GM03348 (cell line): ENCODE measurements at regions not wholly inside any gene's neighbourhood (a gene's known extent, or its start where the extent isn't known, plus 50 kb on each side); places are given as distances from the start of the nearest gene placed in this dataset.
A peak's percentile ranks its signal among the peaks of the same experiment; 100 is the strongest.

Source experiments
- DNase-seq: peaks from one replicate; pipeline ENCODE4 v3.0.0; 2012; ENCODE audit warnings: low spot score

DNA sequence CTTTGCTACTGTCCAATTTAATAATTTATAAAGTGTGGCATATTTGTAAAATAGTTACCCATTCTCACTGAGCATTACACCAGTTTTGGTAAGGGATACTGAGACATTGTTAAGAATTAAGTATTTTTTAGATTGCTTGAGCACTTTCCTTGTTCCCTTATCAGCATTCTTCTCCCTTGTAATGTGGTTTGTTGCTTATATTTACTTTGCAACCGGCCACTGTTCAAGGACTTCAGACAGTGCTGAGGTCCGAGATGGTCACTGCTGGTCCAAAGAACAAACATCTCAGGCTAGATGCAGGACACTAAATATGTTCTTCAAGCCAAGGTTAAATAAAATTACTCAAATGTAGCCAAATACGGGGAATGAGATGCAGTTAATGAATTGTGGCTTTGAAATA is 161.4 kb downstream of the TM9SF2 start:
- no peak for DNase-seq

DNA sequence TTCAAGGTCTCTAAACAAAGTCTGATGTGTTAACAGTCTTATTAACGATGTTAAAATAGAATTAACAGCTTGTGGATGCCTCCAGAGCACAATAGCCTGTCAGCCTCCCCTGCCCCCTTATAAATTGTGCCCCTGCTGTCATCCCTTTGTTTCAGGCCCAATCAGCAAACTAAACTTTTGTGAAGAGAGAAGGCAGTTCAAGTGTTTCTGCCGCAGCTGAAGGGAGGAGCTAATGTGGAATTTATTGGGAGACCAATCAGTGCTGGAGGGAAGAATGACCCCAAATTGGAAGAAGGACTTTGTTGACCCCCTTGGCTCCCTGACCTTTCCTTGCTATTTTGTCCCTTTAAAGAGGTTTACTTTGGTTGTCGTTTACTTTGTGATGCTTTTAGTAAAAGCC is 160.5 kb downstream of the TM9SF2 start:
- DNase-seq, result no peak

DNA sequence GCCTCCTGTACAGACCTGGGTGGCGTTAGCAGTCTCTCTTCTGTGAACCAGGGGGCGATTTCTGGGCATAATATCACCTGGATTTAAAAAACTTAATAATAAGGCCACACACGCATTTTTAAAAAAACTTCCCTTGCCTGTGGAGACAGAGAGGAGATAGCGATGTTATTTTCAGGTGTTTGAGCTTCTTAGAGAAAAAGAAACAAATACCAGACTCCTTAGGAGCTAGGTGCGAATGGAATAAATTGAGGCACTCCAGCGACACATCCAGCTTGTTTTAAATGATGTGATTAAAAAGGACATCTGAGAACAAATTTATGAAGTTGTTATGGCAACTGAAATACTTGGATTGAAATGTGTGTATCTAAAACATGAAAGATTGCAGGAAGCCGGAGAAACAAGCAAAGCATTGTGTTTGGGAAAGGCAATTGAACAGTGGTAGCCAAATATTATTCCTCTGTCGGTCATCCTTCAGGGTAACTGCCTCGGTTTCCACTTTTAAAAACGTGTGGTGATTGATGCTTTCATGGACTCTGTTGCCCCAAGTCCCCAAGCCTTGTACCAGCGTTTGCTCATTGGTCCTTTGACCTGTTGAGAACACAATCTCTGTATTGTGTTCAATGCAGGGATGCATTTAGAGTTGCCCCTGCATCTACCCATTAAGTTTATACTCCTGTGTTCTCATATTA is 158.7 kb downstream of the TM9SF2 start:
- no peak for DNase-seq

DNA sequence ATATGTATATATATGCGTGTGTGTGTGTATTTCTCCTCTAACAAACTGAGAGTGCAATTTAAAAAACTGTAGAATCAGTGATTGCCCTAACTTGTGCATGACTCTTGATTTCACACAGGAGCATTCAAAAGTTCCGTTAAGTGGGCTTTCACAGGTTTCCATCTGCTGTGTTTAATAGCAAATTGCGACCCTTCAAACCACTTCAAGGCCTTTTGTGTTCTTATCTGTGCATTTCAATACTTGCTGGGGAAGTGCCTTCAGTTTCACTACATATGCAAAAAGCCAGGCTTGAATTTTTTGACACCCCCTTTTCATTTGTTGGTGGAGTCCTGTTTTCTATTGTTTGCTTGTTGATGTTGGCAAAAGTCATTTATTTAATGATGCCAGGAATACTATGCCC is 158.0 kb downstream of the TM9SF2 start:
- DNase-seq, result no peak

DNA sequence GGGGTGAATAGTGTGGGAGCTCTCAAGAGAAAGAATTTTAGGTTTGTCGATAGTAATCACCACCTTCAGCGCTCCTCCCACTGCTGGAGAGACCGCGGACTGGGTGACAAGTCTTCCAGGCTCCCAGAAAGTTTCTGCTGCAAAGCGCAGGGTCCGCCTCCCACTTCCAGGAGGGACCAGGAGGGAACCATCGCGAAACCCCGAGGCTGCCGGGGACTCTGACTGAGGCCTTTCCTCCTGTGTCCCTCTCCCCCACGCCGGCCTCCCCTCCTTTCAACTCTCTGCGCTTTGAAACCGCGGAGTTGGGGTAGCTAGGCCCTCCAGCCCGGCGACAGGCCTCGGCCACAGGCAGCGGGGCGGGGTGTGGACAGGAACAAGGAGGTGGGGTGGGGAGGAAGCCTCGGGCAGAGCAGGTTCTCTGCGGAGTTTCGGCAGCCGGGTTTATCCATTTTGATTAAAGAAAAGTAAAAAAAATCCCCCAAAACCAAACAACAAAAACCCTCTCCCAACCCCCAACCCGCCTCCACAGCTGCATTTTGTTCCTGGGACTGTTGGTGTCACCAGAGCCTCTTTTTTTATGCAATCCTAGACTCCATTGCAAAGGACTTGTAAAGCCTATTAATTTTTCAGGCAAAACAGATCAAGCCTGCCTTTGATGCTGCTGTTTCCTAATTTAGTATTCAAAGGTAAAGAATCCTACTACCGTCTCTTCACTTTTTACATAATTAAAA is 157.2 kb downstream of the TM9SF2 start:
- peak; percentile 62 for DNase-seq

DNA sequence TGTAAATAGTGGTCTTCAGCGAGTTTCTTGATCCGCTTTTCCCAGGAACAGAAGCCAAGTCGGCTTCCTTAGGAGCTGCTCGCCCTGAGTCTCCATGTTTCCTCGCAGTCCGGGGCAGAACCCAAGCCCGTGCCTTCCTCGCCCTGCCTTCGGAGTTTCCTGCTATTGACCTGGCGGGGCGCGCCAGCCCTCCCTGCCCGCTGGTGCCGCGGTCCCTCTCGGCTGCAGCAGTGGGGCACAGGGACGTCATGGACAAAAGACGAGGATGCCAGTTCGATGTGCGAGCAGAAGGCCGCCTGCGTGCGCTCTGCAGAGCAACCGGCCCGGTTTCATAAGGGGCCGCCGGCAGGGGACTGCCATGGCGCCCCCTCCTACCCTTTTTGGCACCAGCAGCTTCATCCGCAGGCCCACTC is 156.6 kb downstream of the TM9SF2 start:
- peak; percentile 52 for DNase-seq

DNA sequence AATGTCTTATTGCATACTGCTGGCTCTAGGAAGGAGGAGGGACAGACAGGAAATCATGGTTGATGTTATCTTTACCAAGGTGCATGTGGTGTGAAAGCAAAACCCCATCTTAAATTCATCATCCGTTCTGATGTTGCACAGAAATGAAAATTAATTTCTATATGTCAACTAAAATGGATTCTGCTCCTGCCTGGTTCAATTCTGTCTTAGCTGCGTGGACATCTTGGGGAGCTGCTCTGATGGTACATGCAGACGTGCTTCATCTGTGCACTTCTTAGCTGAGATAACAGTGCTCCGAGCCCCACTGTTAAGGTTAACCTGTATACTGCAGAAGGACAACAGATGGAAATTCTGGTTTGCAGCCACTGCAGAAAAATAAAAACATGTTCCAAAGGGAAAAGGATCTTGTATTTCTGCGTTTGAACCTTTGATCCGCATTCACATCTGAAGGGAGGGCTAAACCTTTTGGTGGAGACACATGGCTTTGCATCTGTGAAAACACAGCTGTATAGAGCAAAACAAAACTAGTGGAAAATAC is 155.6 kb downstream of the TM9SF2 start:
- no peak for DNase-seq

DNA sequence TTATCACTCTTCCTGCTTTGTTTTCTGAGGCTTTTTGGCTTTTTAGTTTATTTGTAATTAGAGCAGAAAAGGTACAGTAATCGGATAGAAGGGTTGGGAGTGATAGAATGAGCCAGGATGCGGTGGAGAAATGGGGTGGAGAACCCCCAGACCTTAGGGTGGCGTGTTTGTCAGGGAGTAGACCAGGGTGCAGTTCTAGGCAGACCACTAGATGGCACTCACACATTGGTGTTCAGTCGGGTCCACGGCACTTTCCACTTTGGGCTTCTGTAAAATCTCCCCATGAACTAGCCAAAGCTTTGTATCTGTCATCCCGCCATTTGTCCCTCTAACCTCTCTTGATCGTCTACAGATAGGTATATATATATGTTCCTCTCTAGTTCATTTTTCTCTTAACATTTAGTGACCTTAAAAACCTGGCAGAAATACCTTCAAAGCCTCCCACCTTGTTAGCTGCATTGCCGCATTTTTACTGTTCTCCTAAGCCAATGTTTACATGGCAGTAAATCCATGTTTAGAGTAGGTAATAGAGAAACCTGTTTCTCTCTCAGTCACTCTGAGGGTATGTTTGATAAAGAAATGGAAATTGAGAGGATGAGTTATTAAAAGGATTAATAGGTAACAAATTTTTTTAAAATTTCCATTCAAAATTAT is 154.9 kb downstream of the TM9SF2 start:
- DNase-seq, result peak; percentile 86

DNA sequence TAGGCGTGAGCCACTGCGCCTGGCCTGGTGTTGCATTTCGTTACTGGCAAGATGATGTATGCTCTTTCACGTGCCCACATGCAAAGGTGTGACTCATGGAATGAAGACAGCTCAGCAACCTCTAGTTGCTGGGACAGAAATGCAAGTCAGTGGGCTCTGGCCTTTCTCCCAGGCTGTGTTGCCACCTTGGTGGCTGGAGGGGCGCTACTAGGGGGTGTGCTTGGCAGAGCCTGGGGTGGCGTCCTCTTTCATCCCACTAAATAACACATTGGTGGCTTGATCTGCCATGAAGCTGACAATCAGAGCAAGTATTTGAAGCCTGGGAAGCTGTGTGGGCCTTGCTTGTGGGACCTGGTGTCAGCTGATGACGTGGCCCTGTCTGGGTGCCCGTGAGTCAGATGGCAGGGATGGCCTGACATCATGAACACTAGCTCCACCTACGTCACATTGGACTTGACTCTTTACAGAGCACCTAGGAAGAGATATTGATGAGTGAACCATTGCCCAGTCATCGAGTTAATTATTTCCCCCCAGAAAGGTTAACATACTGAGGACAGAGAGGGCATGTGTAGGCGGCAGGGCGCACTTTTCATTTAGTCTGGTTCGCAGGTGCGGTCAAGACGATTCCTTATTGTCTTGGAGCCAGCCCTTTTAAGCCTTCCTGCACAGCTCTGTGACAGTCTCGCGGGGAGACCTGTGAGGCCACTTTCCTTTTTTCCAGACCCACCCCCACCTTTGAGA is 154.2 kb downstream of the TM9SF2 start:
- DNase-seq, result peak; percentile 20

DNA sequence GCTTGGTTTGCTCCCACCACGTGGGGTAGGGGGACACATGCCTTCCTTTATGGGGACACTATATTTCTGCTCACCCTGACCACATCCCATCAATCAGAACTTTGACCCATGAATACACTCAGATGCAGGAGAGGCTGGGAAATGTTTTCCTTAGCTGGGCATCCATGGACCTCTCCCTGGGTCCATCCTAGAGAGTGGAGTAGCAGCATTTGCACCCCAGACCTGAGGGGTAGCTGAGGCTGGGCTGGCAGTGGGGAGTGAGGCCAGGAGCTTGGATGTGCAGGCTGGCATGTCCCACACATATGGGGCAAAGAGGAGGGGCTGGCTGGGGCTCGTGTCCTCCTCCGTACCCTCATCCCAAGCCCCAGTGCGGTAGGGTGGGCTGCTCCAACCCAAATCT is 152.8 kb downstream of the TM9SF2 start:
- no peak for DNase-seq

DNA sequence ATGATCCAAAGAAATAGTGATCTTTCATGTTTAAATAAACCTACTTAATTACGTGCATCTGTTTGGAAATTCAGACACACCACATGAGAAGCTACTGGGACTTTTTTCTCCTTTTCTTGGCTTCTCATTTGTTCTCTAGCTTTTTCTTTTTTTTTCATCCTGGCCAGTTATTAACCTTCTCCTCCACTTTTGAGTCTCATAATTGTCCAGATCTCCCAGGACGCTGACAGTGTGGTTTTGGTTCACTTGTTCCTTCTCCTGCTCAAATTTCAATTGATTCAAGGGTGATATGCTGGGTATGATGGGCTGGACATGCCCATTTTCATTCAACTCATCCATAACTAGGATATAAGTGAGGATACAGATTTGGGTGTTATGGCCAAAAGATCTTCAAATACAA is 152.3 kb downstream of the TM9SF2 start:
- no peak for DNase-seq

DNA sequence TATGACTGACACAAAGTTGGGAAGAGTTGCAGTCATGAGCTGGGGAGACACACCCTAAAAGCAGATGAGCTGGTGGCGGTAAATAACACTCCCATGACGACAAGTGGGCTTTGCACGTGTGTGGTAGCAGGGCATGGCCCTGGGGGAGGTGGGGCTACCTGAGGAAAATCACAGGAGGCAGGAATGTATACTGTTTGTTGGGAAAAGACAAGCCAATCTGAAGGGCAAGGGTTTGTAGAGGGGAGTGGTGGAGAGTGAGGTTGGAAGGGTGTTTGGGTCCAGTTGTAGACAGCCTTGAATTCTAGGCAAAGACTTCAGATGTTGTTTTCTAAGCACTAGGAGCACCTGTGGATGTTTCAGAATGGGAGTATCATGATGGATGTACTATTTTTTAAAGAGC is 151.6 kb downstream of the TM9SF2 start:
- no peak for DNase-seq

DNA sequence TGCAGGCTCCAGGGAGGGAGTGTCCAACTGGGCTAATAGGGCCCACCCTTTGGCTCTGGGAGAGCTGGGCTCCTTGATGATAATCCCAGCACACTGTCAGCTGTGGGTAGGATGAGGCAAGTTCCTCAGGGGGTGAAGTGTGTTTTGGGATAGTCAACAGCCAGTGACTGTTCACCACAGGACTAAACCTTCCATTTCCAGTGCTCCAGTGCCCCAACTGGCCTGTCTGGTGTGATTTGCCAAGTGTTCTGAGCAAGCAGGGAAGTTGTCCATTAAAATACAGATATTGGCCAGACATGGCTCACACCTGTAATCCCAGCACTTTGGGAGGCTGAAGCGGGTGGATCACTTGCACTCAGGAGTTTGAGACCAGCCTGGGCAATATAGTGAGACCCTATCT is 150.9 kb downstream of the TM9SF2 start:
- DNase-seq, result no peak

DNA sequence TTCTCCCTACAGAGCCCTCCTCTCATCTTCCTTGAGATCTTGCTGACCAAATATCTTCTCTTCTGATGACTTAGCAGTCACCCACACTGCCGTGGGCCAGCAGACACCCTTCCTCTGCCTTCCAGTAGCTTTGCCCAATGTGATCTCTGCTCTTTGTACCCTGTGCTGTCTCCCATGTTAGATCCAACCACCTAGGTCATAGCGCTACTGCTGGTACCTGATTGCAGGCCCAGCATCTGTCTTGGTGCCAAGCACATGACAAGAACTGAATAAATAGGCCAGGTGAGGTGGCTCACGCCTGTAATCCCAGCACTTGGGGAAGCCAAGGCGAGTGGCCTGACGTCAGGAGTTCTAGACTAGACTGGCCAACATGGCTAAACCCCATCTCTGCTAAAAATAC is 149.7 kb downstream of the TM9SF2 start:
- no peak for DNase-seq

DNA sequence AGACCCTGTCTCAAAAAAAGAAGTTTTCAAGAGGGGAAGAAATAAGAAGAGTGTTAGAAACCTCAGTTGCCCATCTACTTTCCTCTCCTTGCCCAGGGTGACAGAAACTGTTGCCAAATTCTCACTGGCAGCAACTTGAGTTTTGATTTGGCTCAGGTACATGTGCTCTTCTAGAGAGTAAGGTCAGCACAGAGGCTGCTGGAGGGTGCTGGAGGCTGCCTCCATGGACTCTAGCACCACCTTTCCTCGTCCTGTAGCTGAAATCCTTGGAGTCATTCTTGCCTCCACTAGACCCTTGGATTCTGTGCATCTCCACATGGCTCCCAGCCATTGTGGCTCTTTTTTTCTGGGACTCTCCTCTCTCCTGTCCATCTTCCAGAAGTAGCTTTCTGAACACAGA is 149.1 kb downstream of the TM9SF2 start:
- DNase-seq, result no peak

DNA sequence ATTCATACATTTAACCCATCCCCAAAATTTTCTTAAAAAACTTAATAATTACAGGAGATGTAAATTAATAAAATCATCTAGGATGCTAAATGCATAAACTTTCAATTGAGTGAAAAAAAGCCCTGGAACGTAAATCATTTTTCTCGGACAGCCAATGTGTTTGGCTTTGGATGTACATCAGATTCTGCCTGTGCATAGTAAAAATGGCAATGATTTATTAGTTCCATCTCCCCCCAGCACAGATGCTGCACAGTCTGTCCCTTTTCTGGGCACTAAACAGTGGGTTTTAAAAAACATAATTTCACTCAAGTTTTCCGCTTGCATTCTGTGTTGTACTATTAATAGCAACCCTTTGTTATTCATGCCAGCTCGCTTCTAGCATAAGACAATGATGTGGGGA is 147.7 kb downstream of the TM9SF2 start:
- no peak for DNase-seq

DNA sequence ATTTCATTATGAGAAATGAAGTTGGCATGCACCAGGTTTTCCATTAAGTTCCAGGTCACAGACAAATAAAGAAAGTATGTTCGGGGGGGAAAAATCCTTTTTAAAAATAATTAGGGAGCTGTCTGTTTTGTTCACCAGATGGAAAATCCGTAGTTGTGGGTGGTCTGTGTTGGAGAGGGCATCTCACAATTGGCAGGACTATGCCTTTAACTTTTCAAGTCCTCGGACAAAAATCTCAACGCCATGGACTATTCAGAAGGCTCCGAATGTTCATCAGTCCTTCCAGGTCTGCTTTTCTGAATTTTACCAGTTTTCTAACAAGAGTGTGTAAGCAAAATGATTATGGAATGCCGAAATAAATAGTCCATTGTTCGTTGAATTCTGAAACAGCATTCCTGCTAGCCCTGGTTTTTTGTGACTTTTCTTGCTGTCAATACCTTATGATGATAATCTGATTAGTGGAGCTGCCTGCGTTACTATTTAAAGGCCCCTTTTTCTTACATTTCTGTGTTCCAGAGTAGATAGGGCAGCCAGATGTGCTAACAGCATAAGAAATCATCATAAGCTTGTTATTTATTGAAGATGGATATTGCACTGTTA is 146.9 kb downstream of the TM9SF2 start:
- DNase-seq, result no peak

DNA sequence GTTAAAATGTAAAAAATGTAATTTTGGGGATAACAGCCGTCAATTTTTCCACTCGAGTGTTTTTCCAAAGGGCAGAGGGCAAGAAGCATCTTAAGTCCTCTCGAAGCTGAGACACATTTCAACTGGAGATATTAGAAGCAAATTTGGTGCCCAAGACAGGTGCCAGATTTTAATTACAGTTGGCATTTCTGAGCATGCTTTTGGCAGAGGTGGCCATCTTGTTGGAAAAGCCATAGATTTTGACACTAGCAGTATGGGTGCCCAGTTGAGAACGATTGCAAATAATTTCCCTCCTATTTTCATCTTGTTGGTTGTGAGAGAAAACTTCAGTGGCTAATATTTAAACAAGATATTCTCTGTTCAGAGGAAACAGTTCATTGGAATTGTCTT is 146.3 kb downstream of the TM9SF2 start:
- no peak for DNase-seq

DNA sequence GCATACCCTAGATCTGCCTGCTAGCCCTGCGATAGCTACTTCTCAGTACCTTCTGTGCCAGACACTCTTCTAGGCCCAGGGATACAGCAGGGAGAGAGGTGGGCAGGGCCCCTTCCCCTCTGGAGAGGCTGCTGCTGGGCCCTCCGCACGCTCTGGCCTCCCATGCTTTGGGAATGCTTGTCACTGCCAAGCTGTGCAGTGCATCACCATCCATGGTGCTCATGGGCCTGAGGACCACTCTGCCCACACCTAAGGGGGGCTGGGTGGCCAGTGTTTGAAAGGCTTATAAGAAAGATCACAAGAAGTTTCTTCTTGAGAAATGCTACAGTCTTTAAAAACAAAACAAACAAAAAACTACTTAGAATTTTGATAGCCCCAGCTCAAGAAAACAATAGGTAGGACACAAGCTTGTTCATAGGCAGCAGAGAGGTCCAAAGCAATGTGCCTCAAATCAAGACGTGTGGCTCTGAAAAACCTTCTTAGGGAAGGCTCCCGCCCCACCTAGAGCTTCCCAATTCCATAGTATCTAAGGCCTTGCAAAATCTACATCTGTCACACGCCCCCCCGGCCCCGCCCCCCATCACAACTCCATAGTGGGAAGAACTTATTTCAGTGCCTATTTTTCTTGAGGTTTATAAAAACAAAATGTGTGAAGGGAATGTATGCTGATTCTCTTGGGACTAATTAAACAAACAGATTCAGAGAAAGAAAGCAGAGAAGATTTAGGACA is 145.8 kb downstream of the TM9SF2 start:
- DNase-seq, result no peak

DNA sequence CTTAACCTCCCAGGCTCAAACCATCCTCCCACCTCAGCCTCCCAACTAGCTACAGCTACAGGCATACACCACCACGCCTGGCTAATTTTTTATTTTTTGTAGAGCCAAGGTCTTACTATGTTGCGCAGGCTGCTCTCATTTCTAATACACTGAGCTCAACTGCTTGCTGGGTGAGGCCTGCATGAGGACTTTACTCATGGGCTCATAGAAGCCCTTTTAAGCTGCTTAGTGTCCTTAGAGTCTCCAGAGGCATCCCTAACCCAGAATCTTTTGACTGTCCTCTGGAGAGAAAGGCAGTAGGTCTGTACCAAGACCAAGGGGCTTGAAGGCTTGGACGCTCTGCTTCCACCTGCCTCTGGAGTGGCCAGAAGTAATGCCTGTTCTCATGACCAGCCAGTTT is 141.6 kb downstream of the TM9SF2 start:
- no peak for DNase-seq

DNA sequence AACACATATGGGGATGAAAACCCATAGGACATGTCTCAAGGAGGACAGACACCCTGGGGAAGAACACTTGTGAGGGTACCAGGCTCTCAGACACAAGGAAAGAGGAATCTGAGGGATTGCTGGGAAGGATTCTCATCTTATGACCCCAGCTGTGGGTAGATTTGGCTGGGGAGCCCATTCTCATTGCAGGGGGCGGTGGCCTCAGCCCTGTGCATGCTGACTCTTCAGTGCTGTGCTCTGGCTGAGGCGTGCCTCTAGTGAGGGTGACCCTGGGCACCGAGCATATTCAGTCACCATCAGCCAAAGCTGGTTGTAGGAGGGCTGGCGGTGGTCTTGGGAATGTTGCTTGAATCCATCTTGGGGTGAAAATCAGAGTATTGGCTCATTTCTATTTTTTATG is 140.7 kb downstream of the TM9SF2 start:
- DNase-seq, result no peak
